Upper lobe of left lung (tissue), 4 donors: ENCODE measurements at regions not wholly inside any gene's neighbourhood (a gene's known extent, or its start where the extent isn't known, plus 50 kb on each side); places are given as distances from the start of the nearest gene placed in this dataset.

Experiments
- EP300 ChIP-seq, 4 donors: sonication (generic); formaldehyde crosslinking; IDR thresholded peaks; one replicate each; pipeline ENCODE4 v1.5.1; 2017; ENCODE audit warnings: antibody characterized with exemption in 4 of 4, control low read depth in 2 of 4
- POLR2A ChIP-seq, 4 donors: fragments of 450-650 bp; IDR thresholded peaks; one replicate each; pipeline ENCODE4 v1.5.1; 2016 to 2017; ENCODE audit warnings: antibody characterized with exemption in 4 of 4, mild to moderate bottlenecking in 2 of 4
- POLR2AphosphoS5 ChIP-seq, 2 donors: sonication (generic); formaldehyde crosslinking; IDR thresholded peaks; one replicate each; pipeline ENCODE4 v1.5.1; 2017; ENCODE audit warnings: antibody characterized with exemption in 2 of 2
- TF ChIP-seq, protein P1 (sequence below), 6 experiments: fragments of 450-650 bp in 4 of 6; fragments of 200-600 bp in 2 of 6; sonication (generic) in 2 of 6; IDR thresholded peaks; one replicate each; pipeline ENCODE4 v1.5.1; 2016 to 2019; ENCODE audit warnings: antibody characterized with exemption in 6 of 6

DNA sequence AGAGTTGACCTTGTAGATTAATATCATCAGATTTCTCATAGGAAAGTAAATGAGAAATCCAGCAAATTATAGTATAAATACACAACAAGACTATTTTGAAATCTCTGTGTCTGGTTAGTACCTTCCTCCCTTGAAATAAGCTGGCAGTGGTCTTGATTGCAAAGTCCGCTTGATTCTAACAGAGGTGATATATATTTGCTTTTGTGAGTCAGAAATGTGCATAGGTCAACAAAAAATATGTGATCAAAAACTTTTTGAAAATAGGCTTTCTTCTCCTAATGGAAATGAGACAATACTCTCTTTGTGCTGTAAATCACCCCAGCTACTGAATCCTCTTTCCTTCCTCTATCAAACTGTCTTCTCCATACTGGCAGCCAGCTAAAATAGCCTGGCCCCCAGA, 749.2 kb upstream of the CDH10 start:
- TF ChIP-seq, protein P1, sequence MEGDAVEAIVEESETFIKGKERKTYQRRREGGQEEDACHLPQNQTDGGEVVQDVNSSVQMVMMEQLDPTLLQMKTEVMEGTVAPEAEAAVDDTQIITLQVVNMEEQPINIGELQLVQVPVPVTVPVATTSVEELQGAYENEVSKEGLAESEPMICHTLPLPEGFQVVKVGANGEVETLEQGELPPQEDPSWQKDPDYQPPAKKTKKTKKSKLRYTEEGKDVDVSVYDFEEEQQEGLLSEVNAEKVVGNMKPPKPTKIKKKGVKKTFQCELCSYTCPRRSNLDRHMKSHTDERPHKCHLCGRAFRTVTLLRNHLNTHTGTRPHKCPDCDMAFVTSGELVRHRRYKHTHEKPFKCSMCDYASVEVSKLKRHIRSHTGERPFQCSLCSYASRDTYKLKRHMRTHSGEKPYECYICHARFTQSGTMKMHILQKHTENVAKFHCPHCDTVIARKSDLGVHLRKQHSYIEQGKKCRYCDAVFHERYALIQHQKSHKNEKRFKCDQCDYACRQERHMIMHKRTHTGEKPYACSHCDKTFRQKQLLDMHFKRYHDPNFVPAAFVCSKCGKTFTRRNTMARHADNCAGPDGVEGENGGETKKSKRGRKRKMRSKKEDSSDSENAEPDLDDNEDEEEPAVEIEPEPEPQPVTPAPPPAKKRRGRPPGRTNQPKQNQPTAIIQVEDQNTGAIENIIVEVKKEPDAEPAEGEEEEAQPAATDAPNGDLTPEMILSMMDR (IDR thresholded peaks at IDR 0.05), result no peak
- TF ChIP-seq EP300 (IDR thresholded peaks at IDR 0.05), result no peak
- no peak for TF ChIP-seq POLR2A (IDR thresholded peaks at IDR 0.05)
- TF ChIP-seq POLR2AphosphoS5 (IDR thresholded peaks at IDR 0.05), result no peak
